Type B pancreatic cell (in vitro differentiated cells): ENCODE measurements at regions not wholly inside any gene's neighbourhood (a gene's known extent, or its start where the extent isn't known, plus 50 kb on each side); places are given as distances from the start of the nearest gene placed in this dataset.

Experiments used
- DNase-seq: peaks from one replicate; pipeline ENCODE4 v3.0.0; 2021; ENCODE audit warnings: mixed read lengths; ENCODE audit not compliant: unreplicated experiment; ENCODE audit errors: extremely low spot score
- H3K27ac Mint-ChIP-seq: 2 replicates; pipeline ENCODE4 v1.8.0; 2021; ENCODE audit warnings: mild to moderate bottlenecking, mixed read lengths
- H3K27me3 Mint-ChIP-seq: 2 replicates; pipeline ENCODE4 v1.8.0; 2021; ENCODE audit warnings: mixed read lengths
- H3K36me3 Mint-ChIP-seq: 2 replicates; pipeline ENCODE4 v1.8.0; 2021; ENCODE audit warnings: mixed read lengths
- H3K4me1 Mint-ChIP-seq: one replicate; pipeline ENCODE4 v1.8.0; 2021; ENCODE audit warnings: mixed read lengths; ENCODE audit not compliant: unreplicated experiment
- H3K4me3 Mint-ChIP-seq: 2 replicates; pipeline ENCODE4 v1.8.0; 2021; ENCODE audit warnings: mild to moderate bottlenecking, mixed read lengths
- H3K9me3 Mint-ChIP-seq: 2 replicates; pipeline ENCODE4 v1.8.0; 2021; ENCODE audit warnings: mixed read lengths
- CTCF ChIP-seq: fragments of 200-600 bp; sonication (generic); conservative IDR thresholded peaks from 2 replicates; pipeline ENCODE4 v1.5.0; 2021; ENCODE audit warnings: antibody characterized with exemption, mild to moderate bottlenecking

GRCh38 chr5:68652534-68652965 lies 437.0 kb downstream of the PIK3R1 start:
- H3K4me1 Mint-ChIP-seq, result peaks cover 56% of the 10 kb centered on the region
- H3K9me3 Mint-ChIP-seq, result peaks cover 2% of the 10 kb centered on the region
- TF ChIP-seq CTCF, result no peak
- no peak for DNase-seq
- H3K27me3 Mint-ChIP-seq, result peaks cover 3% of the 10 kb centered on the region
- no peak overlapping the region for H3K4me3 Mint-ChIP-seq
- H3K36me3 Mint-ChIP-seq, result no peaks in the 10 kb centered on the region
- no peak overlapping the region for H3K27ac Mint-ChIP-seq

GRCh38 chr5:68653471-68653870 lies 437.9 kb downstream of the PIK3R1 start:
- H3K27ac Mint-ChIP-seq, result no peak overlapping the region
- no peaks in the 10 kb centered on the region for H3K36me3 Mint-ChIP-seq
- no peak for TF ChIP-seq CTCF
- H3K27me3 Mint-ChIP-seq, result peaks cover 3% of the 10 kb centered on the region
- H3K4me1 Mint-ChIP-seq, result peaks cover 56% of the 10 kb centered on the region
- DNase-seq, result no peak
- H3K4me3 Mint-ChIP-seq, result no peak overlapping the region
- H3K9me3 Mint-ChIP-seq, result peaks cover 6% of the 10 kb centered on the region

DNA sequence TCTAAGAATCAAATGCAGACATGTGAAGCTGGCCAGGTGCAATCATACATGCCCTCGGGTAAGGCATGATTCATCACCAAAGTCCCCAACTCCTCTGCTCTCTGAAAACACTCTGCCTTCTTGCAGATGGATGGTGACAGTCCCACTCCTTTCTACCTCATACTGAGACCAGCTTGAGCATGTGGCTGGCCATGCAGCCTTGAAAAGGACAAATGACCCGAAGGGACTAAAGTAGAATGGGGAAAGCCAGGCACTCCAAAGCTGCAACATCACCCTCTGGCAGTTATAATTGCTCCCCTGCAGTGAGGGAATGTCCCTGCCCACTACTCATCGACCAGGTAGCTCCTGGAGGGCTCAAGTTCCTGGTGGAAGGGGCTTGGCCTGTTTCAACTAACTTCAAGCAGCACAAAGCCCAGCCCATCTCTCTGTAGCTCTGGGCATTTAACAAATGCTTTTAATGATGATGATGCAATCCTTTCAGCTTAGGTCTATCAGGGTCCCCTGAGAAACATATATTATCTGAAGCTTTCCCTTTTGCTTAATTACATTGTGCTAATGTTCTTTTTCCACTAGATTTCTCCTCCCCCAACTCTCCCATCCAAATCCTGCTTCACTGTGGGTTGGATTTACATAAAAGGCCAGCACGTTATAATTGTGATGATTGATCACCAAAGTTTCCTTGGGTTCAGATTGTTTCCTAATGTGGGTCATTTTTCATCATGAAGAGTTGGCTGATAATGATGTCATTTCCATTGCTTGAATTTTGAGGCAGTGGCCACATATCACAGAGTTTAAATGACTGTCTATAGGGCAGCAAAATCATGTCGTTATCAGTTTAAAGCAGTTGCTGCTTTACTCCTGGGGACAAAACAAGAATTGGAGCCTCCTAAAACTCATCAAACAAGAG lies 436.5 kb upstream of the SLC30A5 start:
- DNase-seq, result no peak
- Mint-ChIP-seq H3K27me3 (peaks cover 7% of the 10 kb centered on the region), H3K27ac (peak overlapping the region; percentile 76), H3K4me3 (peak overlapping the region; percentile 73), H3K36me3 (peaks cover 4% of the 10 kb centered on the region), H3K9me3 (peaks cover 6% of the 10 kb centered on the region), H3K4me1 (peaks cover 45% of the 10 kb centered on the region)
- TF ChIP-seq CTCF, result no peak

- Mint-ChIP-seq H3K36me3 (peaks cover 4% of the 10 kb centered on the region), H3K4me3 (peak overlapping the region; percentile 7), H3K27me3 (peaks cover 7% of the 10 kb centered on the region), H3K9me3 (peaks cover 11% of the 10 kb centered on the region), H3K27ac (no peak overlapping the region), H3K4me1 (peaks cover 31% of the 10 kb centered on the region)
- no peak for DNase-seq
- TF ChIP-seq CTCF, result no peak
Observed at GRCh38 chr5:68658810-68659372, 434.9 kb upstream of the SLC30A5 start.

DNA sequence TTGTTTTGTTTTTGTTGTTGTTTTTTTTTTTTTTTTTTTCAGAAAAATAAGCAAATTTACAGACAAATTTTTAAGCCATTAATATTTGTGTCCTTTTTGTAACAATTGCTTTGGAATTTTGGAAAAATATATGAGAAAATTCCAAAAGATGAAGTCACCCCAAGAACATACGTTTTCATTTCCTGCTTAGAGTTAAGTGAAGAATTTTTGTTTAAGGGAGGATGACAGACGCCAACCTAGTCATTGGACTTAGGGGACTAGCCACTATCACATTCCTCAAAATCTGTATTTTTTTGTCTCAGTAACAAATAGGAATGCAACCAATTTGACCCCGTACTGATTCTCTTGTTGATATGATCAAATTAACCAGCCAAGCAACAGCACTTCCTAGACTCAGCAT lies 433.9 kb upstream of the SLC30A5 start:
- peaks cover 4% of the 10 kb centered on the region for H3K36me3 Mint-ChIP-seq
- no peak overlapping the region for H3K4me3 Mint-ChIP-seq

More for the DNA sequence above, 433.9 kb upstream of the SLC30A5 start:
- no peak for DNase-seq
- H3K27ac Mint-ChIP-seq, result no peak overlapping the region
- H3K4me1 Mint-ChIP-seq, result peaks cover 31% of the 10 kb centered on the region
- TF ChIP-seq CTCF, result no peak
- H3K9me3 Mint-ChIP-seq, result peaks cover 11% of the 10 kb centered on the region
- peaks cover 7% of the 10 kb centered on the region for H3K27me3 Mint-ChIP-seq
